ENCODE measurements at regions not wholly inside any gene's neighbourhood (a gene's known extent, or its start where the extent isn't known, plus 50 kb on each side); places are given as distances from the start of the nearest gene placed in this dataset.

DNA sequence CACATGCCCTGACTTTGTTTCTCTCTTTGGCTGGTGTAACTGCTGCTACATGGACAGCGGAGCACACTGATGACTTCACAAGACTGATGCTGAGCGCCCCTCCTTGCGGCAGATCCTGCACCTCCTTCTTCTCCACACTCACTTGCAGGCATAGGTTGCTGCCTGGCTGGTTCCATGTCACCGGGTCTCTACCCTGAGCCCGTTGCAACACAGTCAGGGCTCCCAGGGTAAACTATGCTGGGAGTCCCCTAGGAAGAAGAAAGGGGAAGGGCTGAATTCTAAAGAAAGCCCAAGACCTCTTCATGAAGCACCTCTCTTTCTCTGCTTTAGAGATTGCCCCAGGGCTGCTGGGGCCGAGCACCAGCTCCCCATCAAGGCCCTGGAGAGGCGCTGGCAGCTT lies 83.3 kb upstream of the DUSP22 start:
- TF ChIP-seq, protein P1, sequence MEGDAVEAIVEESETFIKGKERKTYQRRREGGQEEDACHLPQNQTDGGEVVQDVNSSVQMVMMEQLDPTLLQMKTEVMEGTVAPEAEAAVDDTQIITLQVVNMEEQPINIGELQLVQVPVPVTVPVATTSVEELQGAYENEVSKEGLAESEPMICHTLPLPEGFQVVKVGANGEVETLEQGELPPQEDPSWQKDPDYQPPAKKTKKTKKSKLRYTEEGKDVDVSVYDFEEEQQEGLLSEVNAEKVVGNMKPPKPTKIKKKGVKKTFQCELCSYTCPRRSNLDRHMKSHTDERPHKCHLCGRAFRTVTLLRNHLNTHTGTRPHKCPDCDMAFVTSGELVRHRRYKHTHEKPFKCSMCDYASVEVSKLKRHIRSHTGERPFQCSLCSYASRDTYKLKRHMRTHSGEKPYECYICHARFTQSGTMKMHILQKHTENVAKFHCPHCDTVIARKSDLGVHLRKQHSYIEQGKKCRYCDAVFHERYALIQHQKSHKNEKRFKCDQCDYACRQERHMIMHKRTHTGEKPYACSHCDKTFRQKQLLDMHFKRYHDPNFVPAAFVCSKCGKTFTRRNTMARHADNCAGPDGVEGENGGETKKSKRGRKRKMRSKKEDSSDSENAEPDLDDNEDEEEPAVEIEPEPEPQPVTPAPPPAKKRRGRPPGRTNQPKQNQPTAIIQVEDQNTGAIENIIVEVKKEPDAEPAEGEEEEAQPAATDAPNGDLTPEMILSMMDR (IDR thresholded peaks at IDR 0.05; ENCODE audit: control extremely low read depth, extremely low read depth, low read depth, missing control alignments): no peak
- ChIA-PET POLR2A (no interaction called here), CTCF (interaction anchor here (1.6 to 32.8 kb wide), 4 partner anchors 10 to 61 kb away, joined by 3 to 620 read pairs (median 28); no protein-coding TSS in a partner anchor)
- no peak for DNase-seq (ENCODE audit: extremely low spot score)

DNA sequence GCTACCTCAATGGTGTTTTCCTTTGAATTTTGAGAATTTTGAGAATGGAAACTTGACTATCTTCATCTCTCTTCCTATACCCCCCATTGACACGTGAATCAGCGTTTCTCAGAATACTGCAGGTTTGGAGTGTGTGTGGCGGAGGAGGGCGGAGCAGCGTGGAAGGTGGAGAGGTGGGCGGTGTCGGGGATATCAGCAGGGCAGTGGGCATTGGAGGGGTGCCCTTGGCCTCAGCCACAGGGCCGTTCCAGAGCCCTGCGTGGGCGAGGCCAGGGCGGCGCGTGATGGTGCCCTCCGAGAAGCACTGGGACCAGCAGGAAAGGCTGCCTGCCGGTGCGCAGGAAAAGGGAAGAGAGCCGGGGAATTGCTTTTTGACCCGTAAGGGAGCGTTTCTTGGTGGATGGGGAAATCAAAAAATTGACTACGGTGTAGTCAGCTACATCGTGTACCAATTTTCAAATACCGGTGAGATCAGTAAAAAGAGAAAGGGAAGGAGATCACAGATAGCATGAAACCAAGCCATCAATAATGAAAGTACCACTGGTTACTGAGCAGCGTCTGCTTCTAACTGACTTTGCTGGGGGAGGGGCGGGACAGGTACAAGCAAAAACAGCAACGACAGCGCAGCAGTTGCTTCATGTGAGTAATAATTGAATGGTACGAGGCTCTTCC lies 82.7 kb upstream of the DUSP22 start:
- ChIA-PET POLR2A (interaction anchor here (1.3 kb wide), 1 partner anchor 182 kb away, joined by 5 read pairs; the partner anchor contains the start of gene IRF4), CTCF (interaction anchor here (1.6 to 32.8 kb wide), 4 partner anchors 10 to 61 kb away, joined by 3 to 620 read pairs (median 28); no protein-coding TSS in a partner anchor)
- TF ChIP-seq, protein P1 (IDR thresholded peaks at IDR 0.05; ENCODE audit: control extremely low read depth, extremely low read depth, low read depth, missing control alignments): no peak
- peak; percentile 87 for DNase-seq (ENCODE audit: extremely low spot score)

DNA sequence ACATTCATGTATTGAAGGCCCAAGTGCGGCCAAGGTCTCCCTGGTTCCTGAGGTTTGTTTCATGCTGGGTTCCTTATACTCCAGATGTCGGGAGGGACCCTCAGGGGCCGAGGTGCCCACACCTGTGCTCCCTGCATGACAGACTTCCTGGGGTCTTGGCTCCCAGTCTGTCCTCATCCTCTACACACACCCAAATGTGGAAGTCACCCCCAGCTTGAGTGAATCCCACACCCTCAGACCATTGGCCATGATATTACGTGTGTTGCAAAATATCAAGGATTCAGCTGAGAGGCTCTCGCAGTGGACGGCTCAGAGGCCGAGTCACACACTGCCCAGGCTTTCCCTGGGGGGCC lies 82.2 kb upstream of the DUSP22 start:
- ChIA-PET POLR2A (interaction anchor here (1.3 kb wide), 1 partner anchor 181 kb away, joined by 5 read pairs; the partner anchor contains the start of gene IRF4), CTCF (interaction anchor here (2.4 to 32.8 kb wide), 3 partner anchors 11 to 19 kb away, joined by 6 to 620 read pairs (median 51); no protein-coding TSS in a partner anchor)
- no peak for DNase-seq (ENCODE audit: extremely low spot score)
- TF ChIP-seq, protein P1 (IDR thresholded peaks at IDR 0.05; ENCODE audit: control extremely low read depth, extremely low read depth, low read depth, missing control alignments): no peak

DNA sequence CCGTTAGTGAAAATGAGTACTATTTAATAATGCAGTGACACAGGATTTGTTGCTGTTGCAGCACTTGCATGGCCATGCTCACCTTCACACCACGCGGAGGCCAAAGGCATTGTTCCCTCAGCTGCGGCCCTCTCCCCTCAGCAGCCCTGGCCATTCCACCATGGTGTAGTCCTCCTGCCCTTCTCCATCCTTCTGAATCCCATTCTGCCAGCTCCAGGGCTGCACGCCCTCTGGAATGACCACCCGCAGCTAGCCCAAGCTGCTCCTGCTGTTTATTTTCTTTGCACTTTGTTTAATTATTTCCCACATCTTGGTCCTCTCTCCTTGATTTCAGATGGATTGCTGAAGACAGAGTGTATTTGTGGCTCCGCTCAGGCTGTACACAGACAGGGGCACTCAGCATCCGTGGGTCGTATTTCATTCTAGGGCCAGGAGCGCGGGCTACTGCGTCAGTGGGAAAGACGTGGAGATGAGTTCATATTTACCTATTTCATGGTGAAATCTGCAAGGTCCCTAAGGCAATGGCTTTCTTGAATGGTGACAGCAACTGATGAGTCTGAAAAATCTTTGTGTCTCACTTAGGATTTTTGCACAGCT lies 81.4 kb upstream of the DUSP22 start:
- POLR2A ChIA-PET: interaction anchor here (1.3 kb wide), 1 partner anchor 181 kb away, joined by 5 read pairs; the partner anchor contains the start of gene IRF4
- DNase-seq (ENCODE audit: extremely low spot score): no peak
- CTCF ChIA-PET: interaction anchor here (1.0 to 32.8 kb wide), 4 partner anchors 9 to 20 kb away, joined by 3 to 620 read pairs (median 28); no protein-coding TSS in a partner anchor
- TF ChIP-seq, protein P1 (IDR thresholded peaks at IDR 0.05; ENCODE audit: control extremely low read depth, extremely low read depth, low read depth, missing control alignments): no peak

DNA sequence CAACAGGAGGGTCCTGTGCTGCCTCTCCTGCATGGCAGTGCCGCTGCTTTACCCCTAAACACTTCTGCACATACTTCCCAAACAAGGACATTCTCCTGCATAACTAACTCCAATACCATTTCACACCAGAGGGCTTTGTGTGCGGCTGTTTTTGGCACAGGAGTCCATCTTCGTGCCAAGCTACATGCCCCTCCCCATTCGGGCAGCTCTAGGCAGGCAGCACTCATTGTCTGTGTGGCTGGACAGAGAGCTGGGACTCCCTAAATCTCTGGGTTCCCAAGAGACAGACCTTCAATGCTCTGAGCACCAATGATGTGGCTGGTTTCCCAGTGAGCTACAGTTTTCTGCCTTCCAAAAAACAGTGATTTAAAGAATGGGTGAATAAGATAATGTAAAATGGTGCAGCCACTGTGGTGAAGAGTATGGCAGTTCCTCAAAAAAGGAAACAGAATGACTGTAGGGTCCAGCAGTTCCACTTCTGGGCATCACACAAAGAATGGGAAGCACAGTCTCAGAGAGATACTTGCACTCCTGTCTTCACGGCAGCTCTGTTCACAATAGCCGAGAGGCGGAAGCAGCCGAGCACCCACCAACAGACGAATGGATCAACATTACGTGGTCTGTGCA lies 80.3 kb upstream of the DUSP22 start:
- CTCF ChIA-PET: interaction anchor here (1.0 to 32.8 kb wide), 4 partner anchors 10 to 21 kb away, joined by 3 to 620 read pairs (median 27); no protein-coding TSS in a partner anchor
- POLR2A ChIA-PET: no interaction called here
- TF ChIP-seq, protein P1 (IDR thresholded peaks at IDR 0.05; ENCODE audit: control extremely low read depth, extremely low read depth, low read depth, missing control alignments): no peak
- no peak for DNase-seq (ENCODE audit: extremely low spot score)

DNA sequence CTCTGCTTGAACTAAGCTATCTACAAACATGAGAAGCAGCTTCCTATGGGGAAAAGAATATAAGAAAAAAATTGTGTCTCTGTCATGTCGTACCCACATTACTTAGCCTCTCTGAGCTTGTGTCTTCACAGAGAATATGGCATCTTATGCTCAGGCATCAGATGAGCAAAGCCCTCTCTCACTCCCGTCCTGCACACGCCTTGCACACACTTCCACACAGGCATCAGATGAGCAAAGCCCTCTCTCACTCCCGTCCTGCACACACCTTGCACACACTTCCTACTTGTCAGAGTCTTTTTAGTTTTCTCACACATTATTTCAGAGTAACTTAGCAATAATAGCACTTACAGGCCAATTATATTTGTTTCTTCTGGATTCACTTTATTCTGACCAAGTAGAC lies 79.0 kb upstream of the DUSP22 start:
- POLR2A ChIA-PET: no interaction called here

More for the DNA sequence above, 79.0 kb upstream of the DUSP22 start:
- TF ChIP-seq, protein P1 (IDR thresholded peaks at IDR 0.05; ENCODE audit: control extremely low read depth, extremely low read depth, low read depth, missing control alignments): no peak
- CTCF ChIA-PET: interaction anchor here (1.3 to 32.8 kb wide), 4 partner anchors 11 to 22 kb away, joined by 3 to 620 read pairs (median 28); no protein-coding TSS in a partner anchor
- no peak for DNase-seq (ENCODE audit: extremely low spot score)
